GM23338 (cell line): ENCODE measurements at regions not wholly inside any gene's neighbourhood (a gene's known extent, or its start where the extent isn't known, plus 50 kb on each side); places are given as distances from the start of the nearest gene placed in this dataset.

Source experiments
- ATAC-seq: fragments of 200-7000 bp; cut with Tn5 transposase; 3 replicates; pipeline ENCODE4 v1.9.1; 2020
- DNase-seq: peaks from one replicate; pipeline ENCODE4 v3.0.0-alpha.2; 2015; ENCODE audit warnings: low spot score
- H2AFZ ChIP-seq: fragments of 200-600 bp; sonication (generic); 2 replicates; pipeline ENCODE4 v1.8.0; 2016; ENCODE audit warnings: antibody characterized with exemption, mild to moderate bottlenecking, moderate library complexity
- H3F3A ChIP-seq: fragments of 200-600 bp; sonication (generic); replicated peaks from 2 replicates; pipeline ENCODE4 v1.8.0; 2017; ENCODE audit warnings: antibody characterized with exemption, mixed run types, low read depth
- H3K27ac ChIP-seq: fragments of 200-600 bp; sonication (generic); 2 replicates; pipeline ENCODE4 v1.6.1; 2016; ENCODE audit warnings: low read depth
- H3K27me3 ChIP-seq: fragments of 200-600 bp; sonication (generic); 2 replicates; pipeline ENCODE4 v1.8.0; 2016; ENCODE audit warnings: mild to moderate bottlenecking, mixed run types, moderate library complexity; ENCODE audit not compliant: insufficient read depth
- H3K36me3 ChIP-seq: fragments of 200-600 bp; sonication (generic); 2 replicates; pipeline ENCODE4 v1.8.0; 2016; ENCODE audit warnings: mild to moderate bottlenecking; ENCODE audit not compliant: insufficient read depth
- H3K4me1 ChIP-seq: fragments of 200-600 bp; sonication (generic); 2 replicates; pipeline ENCODE4 v1.8.0; 2016; ENCODE audit warnings: mild to moderate bottlenecking, moderate library complexity; ENCODE audit not compliant: insufficient read depth
- H3K4me2 ChIP-seq: fragments of 200-600 bp; sonication (generic); 2 replicates; pipeline ENCODE4 v1.7.1; 2017; ENCODE audit warnings: mixed run types
- H3K4me3 ChIP-seq: fragments of 200-600 bp; sonication (generic); 2 replicates; pipeline ENCODE4 v1.6.1; 2016; ENCODE audit warnings: mixed run types
- H3K79me2 ChIP-seq: fragments of 200-600 bp; sonication (generic); replicated peaks from 2 replicates; pipeline ENCODE4 v1.8.0; 2017; ENCODE audit warnings: mild to moderate bottlenecking; ENCODE audit not compliant: insufficient read depth
- H3K9me2 ChIP-seq: fragments of 200-600 bp; sonication (generic); 2 replicates; pipeline ENCODE4 v1.8.0; 2017; ENCODE audit not compliant: insufficient read depth
- H4K20me1 ChIP-seq: fragments of 200-600 bp; sonication (generic); replicated peaks from 2 replicates; pipeline ENCODE4 v1.8.0; 2017; ENCODE audit warnings: mild to moderate bottlenecking; ENCODE audit not compliant: insufficient read depth
- H3K27ac Mint-ChIP-seq: 2 replicates; pipeline ENCODE4 v1.8.0; 2020; ENCODE audit warnings: inconsistent platforms, mild to moderate bottlenecking, moderate library complexity, mixed read lengths
- H3K27me3 Mint-ChIP-seq: 3 replicates; pipeline ENCODE4 v1.8.0; 2022; ENCODE audit warnings: low read depth, mild to moderate bottlenecking, moderate library complexity, mixed read lengths, inconsistent platforms; ENCODE audit not compliant: insufficient read depth, poor library complexity
- H3K36me3 Mint-ChIP-seq: 3 replicates; pipeline ENCODE4 v1.8.0; 2021; ENCODE audit warnings: low read depth, mild to moderate bottlenecking, inconsistent platforms, moderate library complexity, mixed read lengths
- H3K4me1 Mint-ChIP-seq: 3 replicates; pipeline ENCODE4 v1.8.0; 2020; ENCODE audit warnings: mild to moderate bottlenecking, inconsistent platforms, mixed read lengths
- H3K4me3 Mint-ChIP-seq: 3 replicates; pipeline ENCODE4 v1.8.0; 2021; ENCODE audit warnings: moderate library complexity, mild to moderate bottlenecking, inconsistent platforms, mixed read lengths
- H3K9me3 Mint-ChIP-seq: 3 replicates; pipeline ENCODE4 v1.8.0; 2020; ENCODE audit warnings: moderate library complexity, mild to moderate bottlenecking, inconsistent platforms, mixed read lengths
- CREB1 ChIP-seq: fragments of 250-450 bp; sonication (Bioruptor Pico); IDR thresholded peaks from 2 replicates; pipeline ENCODE4 v1.5.0; 2020; ENCODE audit warnings: low read depth, mild to moderate bottlenecking, moderate library complexity
- EZH2 ChIP-seq: fragments of 200-600 bp; sonication (generic); IDR thresholded peaks from one replicate; pipeline ENCODE4 v1.8.0; 2017; ENCODE audit warnings: antibody characterized with exemption, mild to moderate bottlenecking, low read depth; ENCODE audit not compliant: unreplicated experiment
- JUNB ChIP-seq: IDR thresholded peaks from one replicate; pipeline ENCODE4 v1.6.1; 2016; ENCODE audit warnings: antibody characterized with exemption; ENCODE audit not compliant: unreplicated experiment
- NANOG ChIP-seq: IDR thresholded peaks from 2 replicates; pipeline ENCODE4 v1.6.1; 2016; ENCODE audit warnings: antibody characterized with exemption, borderline replicate concordance
- POLR2AphosphoS5 ChIP-seq: IDR thresholded peaks from 2 replicates; pipeline ENCODE4 v1.6.1; 2016; ENCODE audit warnings: antibody characterized with exemption, low read depth
- STAT1 ChIP-seq: IDR thresholded peaks from one replicate; pipeline ENCODE4 v1.6.1; 2016; ENCODE audit warnings: antibody characterized with exemption; ENCODE audit not compliant: unreplicated experiment
- ZNF331 ChIP-seq: fragments of 250-450 bp; sonication (Bioruptor Pico); IDR thresholded peaks from 2 replicates; pipeline ENCODE4 v1.5.0; 2020; ENCODE audit warnings: low read depth, mild to moderate bottlenecking, moderate library complexity
- TF ChIP-seq, protein P1 (sequence below), 2 experiments: fragments of 200-600 bp in 1 of 2; sonication (generic) in 1 of 2; conservative IDR thresholded peaks; 2 replicates each; pipeline versions ENCODE4 v1.5.1 to v1.6.1; 2016 to 2017; ENCODE audit warnings: antibody characterized with exemption in 2 of 2, low read depth in 2 of 2, mild to moderate bottlenecking in 2 of 2, moderate library complexity in 1 of 2
- TF ChIP-seq, protein P2 (sequence below): fragments of 250-450 bp; sonication (Bioruptor Pico); IDR thresholded peaks from 2 replicates; pipeline ENCODE4 v1.5.0; 2020; ENCODE audit warnings: mild to moderate bottlenecking, moderate library complexity
- TF ChIP-seq, protein P3 (sequence below): IDR thresholded peaks from 2 replicates; pipeline ENCODE4 v1.6.1; 2016; ENCODE audit warnings: antibody characterized with exemption

DNA sequence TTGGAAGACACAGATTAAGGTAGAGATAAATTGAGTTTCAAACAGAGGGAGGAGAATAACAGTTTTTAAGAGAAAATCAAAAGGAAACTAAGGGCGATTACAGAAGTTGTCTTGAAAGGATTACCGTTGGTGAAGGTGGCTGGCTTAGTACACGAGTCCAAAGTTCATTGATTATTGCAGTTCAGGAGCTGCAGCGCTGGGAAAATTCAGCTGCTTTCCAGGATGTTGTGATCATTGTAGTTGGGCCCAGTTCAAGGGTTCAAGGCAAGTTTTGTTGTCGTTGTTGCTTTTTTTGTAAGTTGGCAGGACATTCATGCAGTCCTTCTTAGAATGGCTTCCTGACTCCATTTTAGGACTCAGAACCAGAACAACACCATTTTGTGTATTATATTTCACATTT, 461.7 kb downstream of the RAPGEF2 start (continued):
- no peak for TF ChIP-seq POLR2AphosphoS5
- no peak for TF ChIP-seq EZH2
- TF ChIP-seq, protein P1, sequence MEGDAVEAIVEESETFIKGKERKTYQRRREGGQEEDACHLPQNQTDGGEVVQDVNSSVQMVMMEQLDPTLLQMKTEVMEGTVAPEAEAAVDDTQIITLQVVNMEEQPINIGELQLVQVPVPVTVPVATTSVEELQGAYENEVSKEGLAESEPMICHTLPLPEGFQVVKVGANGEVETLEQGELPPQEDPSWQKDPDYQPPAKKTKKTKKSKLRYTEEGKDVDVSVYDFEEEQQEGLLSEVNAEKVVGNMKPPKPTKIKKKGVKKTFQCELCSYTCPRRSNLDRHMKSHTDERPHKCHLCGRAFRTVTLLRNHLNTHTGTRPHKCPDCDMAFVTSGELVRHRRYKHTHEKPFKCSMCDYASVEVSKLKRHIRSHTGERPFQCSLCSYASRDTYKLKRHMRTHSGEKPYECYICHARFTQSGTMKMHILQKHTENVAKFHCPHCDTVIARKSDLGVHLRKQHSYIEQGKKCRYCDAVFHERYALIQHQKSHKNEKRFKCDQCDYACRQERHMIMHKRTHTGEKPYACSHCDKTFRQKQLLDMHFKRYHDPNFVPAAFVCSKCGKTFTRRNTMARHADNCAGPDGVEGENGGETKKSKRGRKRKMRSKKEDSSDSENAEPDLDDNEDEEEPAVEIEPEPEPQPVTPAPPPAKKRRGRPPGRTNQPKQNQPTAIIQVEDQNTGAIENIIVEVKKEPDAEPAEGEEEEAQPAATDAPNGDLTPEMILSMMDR (conservative IDR thresholded peaks at IDR 0.05; ENCODE audit: low read depth in 2 of 2) = no peak

DNA sequence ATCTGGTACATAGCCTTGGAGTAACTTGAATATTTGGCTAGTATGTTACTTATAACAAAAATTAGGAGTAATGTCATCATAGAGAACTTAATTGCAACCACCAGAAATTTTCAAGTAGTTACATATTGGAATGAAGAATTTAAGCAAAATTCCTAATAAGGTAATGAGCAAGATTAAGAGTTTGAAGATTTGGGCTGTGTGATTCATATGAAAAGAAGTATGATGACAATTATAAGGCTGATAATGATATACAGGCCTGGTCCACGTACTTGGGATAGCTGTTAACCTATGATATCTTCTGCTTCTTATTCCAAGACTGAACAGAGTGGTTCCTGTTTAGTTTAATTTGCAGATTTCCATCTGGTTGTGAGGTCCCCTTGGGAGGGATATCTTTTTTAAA, 463.9 kb downstream of the RAPGEF2 start:
- ATAC-seq (no peak), DNase-seq (no peak)
- peaks cover 2% of the 10 kb centered on the region for H3K27me3 Mint-ChIP-seq
- Histone ChIP-seq H3K4me1 (no peaks in the 10 kb centered on the region), H3K27ac (no peak overlapping the region), H3F3A (no peaks in the 10 kb centered on the region), H4K20me1 (no peaks in the 10 kb centered on the region), H3K36me3 (0 out of 2 replicates have a peak, but pooled peaks cover 4% of the 10 kb centered on the region), H3K27me3 (no peaks in the 10 kb centered on the region), H3K79me2 (no peaks in the 10 kb centered on the region), H3K4me2 (no peak overlapping the region), H2AFZ (no peak overlapping the region), H3K9me2 (peaks cover 6% of the 10 kb centered on the region; the same call in 1 of the 2 replicates), H3K4me3 (no peak overlapping the region)
- H3K9me3 Mint-ChIP-seq = peaks cover 26% of the 10 kb centered on the region
- peaks cover 9% of the 10 kb centered on the region; the same call in 2 of the 3 replicates for H3K36me3 Mint-ChIP-seq
- H3K27ac Mint-ChIP-seq = no peak overlapping the region
- H3K4me3 Mint-ChIP-seq = no peak overlapping the region
- no peaks in the 10 kb centered on the region for H3K4me1 Mint-ChIP-seq
- TF ChIP-seq ZNF331 (CRISPR knock-in tag) = no peak
- TF ChIP-seq JUNB = no peak
- TF ChIP-seq STAT1 = no peak
- no peak for TF ChIP-seq CREB1
- no peak for TF ChIP-seq EZH2
- TF ChIP-seq NANOG = no peak
- TF ChIP-seq, protein P1 (conservative IDR thresholded peaks at IDR 0.05; ENCODE audit: low read depth in 2 of 2) = no peak
- TF ChIP-seq, protein P2, sequence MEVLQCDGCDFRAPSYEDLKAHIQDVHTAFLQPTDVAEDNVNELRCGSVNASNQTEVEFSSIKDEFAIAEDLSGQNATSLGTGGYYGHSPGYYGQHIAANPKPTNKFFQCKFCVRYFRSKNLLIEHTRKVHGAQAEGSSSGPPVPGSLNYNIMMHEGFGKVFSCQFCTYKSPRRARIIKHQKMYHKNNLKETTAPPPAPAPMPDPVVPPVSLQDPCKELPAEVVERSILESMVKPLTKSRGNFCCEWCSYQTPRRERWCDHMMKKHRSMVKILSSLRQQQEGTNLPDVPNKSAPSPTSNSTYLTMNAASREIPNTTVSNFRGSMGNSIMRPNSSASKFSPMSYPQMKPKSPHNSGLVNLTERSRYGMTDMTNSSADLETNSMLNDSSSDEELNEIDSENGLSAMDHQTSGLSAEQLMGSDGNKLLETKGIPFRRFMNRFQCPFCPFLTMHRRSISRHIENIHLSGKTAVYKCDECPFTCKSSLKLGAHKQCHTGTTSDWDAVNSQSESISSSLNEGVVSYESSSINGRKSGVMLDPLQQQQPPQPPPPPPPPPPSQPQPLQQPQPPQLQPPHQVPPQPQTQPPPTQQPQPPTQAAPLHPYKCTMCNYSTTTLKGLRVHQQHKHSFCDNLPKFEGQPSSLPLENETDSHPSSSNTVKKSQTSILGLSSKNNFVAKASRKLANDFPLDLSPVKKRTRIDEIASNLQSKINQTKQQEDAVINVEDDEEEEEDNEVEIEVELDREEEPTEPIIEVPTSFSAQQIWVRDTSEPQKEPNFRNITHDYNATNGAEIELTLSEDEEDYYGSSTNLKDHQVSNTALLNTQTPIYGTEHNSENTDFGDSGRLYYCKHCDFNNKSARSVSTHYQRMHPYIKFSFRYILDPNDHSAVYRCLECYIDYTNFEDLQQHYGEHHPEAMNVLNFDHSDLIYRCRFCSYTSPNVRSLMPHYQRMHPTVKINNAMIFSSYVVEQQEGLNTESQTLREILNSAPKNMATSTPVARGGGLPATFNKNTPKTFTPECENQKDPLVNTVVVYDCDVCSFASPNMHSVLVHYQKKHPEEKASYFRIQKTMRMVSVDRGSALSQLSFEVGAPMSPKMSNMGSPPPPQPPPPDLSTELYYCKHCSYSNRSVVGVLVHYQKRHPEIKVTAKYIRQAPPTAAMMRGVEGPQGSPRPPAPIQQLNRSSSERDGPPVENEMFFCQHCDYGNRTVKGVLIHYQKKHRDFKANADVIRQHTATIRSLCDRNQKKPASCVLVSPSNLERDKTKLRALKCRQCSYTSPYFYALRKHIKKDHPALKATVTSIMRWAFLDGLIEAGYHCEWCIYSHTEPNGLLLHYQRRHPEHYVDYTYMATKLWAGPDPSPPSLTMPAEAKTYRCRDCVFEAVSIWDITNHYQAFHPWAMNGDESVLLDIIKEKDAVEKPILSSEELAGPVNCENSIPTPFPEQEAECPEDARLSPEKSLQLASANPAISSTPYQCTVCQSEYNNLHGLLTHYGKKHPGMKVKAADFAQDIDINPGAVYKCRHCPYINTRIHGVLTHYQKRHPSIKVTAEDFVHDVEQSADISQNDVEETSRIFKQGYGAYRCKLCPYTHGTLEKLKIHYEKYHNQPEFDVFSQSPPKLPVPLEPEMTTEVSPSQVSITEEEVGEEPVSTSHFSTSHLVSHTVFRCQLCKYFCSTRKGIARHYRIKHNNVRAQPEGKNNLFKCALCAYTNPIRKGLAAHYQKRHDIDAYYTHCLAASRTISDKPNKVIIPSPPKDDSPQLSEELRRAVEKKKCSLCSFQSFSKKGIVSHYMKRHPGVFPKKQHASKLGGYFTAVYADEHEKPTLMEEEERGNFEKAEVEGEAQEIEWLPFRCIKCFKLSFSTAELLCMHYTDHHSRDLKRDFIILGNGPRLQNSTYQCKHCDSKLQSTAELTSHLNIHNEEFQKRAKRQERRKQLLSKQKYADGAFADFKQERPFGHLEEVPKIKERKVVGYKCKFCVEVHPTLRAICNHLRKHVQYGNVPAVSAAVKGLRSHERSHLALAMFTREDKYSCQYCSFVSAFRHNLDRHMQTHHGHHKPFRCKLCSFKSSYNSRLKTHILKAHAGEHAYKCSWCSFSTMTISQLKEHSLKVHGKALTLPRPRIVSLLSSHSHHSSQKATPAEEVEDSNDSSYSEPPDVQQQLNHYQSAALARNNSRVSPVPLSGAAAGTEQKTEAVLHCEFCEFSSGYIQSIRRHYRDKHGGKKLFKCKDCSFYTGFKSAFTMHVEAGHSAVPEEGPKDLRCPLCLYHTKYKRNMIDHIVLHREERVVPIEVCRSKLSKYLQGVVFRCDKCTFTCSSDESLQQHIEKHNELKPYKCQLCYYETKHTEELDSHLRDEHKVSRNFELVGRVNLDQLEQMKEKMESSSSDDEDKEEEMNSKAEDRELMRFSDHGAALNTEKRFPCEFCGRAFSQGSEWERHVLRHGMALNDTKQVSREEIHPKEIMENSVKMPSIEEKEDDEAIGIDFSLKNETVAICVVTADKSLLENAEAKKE (CRISPR knock-in tag) = no peak
- TF ChIP-seq, protein P3, sequence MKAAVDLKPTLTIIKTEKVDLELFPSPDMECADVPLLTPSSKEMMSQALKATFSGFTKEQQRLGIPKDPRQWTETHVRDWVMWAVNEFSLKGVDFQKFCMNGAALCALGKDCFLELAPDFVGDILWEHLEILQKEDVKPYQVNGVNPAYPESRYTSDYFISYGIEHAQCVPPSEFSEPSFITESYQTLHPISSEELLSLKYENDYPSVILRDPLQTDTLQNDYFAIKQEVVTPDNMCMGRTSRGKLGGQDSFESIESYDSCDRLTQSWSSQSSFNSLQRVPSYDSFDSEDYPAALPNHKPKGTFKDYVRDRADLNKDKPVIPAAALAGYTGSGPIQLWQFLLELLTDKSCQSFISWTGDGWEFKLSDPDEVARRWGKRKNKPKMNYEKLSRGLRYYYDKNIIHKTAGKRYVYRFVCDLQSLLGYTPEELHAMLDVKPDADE = no peak
